Endothelial cell of umbilical vein (primary cell): ENCODE measurements at regions not wholly inside any gene's neighbourhood (a gene's known extent, or its start where the extent isn't known, plus 50 kb on each side); places are given as distances from the start of the nearest gene placed in this dataset.

Experiments
- BruUV-seq: library from RNA; stranded (reverse); fragments of 400-500 nt; replicated peaks from 2 replicates; lab custom pipeline; 2021; lab: Mats Ljungman, UMichigan
- CTCF ChIA-PET: fragments of 300-600, 350-600 bp; sonication (Branson Sonifier 250); formaldehyde crosslinking; loops from one replicate; lab custom pipeline; 2021; ENCODE audit warnings: antibody characterized with exemption, inconsistent platforms; lab: Charles Lee
- POLR2A ChIA-PET: fragments of 300-600, 350-600 bp; sonication (Branson Sonifier 250); formaldehyde crosslinking; loops from one replicate; lab custom pipeline; 2021; ENCODE audit warnings: antibody characterized with exemption, inconsistent platforms; lab: Charles Lee
- DNase-seq: peaks from one replicate; pipeline ENCODE4 v3.0.0-alpha.2; 2011; ENCODE audit warnings: low read depth, low spot score
- FAIRE-seq: peaks from 2 replicates; lab custom pipeline; 2011; peaks lifted over from hg19 to GRCh38; lab: Jason Lieb, UNC
- H2AFZ ChIP-seq: 2 replicates; pipeline ENCODE4 v1.6.0; 2012; ENCODE audit warnings: low read depth, low read length, control low read depth, inconsistent platforms
- H3K27ac ChIP-seq: 2 replicates; pipeline ENCODE4 v1.5.1; 2011; ENCODE audit warnings: low read depth, mild to moderate bottlenecking, control low read depth, low read length, moderate library complexity; ENCODE audit not compliant: insufficient read depth
- H3K27me3 ChIP-seq, 2 experiments: 2 replicates each; pipeline versions ENCODE4 v1.6.0 to v1.6.1; 2011; ENCODE audit warnings: low read length in 2 of 2, mixed read lengths in 1 of 2; ENCODE audit not compliant: control insufficient read depth in 2 of 2, insufficient read depth in 2 of 2
- H3K36me3 ChIP-seq, 2 experiments: 2 replicates in 1 of 2; 3 replicates in 1 of 2; pipeline ENCODE4 v1.5.1; 2011; ENCODE audit warnings: low read length in 2 of 2, mild to moderate bottlenecking in 1 of 2, moderate library complexity in 1 of 2; ENCODE audit not compliant: control insufficient read depth in 2 of 2, insufficient read depth in 2 of 2; ENCODE audit errors: extremely low read depth in 1 of 2
- H3K4me1 ChIP-seq: 3 replicates; pipeline ENCODE4 v1.5.1; 2011; ENCODE audit warnings: mild to moderate bottlenecking, low read length; ENCODE audit not compliant: control insufficient read depth, insufficient read depth; ENCODE audit errors: extremely low read depth
- H3K4me2 ChIP-seq: 2 replicates; pipeline ENCODE4 v1.6.1; 2011; ENCODE audit warnings: low read length, control low read depth, mixed read lengths; ENCODE audit not compliant: insufficient read depth
- H3K4me3 ChIP-seq, 3 experiments: fragments of 200-600 bp in 1 of 3; sonication (generic), shearing (Covaris generic) in 1 of 3; replicated peaks in 1 of 3; 2 replicates each; pipeline ENCODE4 v1.5.1; 2011 to 2016; ENCODE audit warnings: control low read depth in 3 of 3, low read length in 3 of 3, mild to moderate bottlenecking in 2 of 3, inconsistent platforms in 1 of 3, low read depth in 1 of 3, moderate library complexity in 1 of 3; ENCODE audit not compliant: insufficient read depth in 1 of 3
- H3K79me2 ChIP-seq: 2 replicates; pipeline ENCODE4 v1.6.0; 2012; ENCODE audit warnings: low read length, inconsistent platforms; ENCODE audit not compliant: control insufficient read depth, insufficient read depth
- H3K9ac ChIP-seq: replicated peaks from 2 replicates; pipeline ENCODE3; 2011; ENCODE audit warnings: low read length, control low read depth; ENCODE audit not compliant: insufficient read depth; ENCODE audit errors: extremely low read depth
- H3K9me1 ChIP-seq: replicated peaks from 3 replicates; pipeline ENCODE4 v1.6.0; 2011; ENCODE audit warnings: mild to moderate bottlenecking, low read length; ENCODE audit not compliant: control insufficient read depth, insufficient read depth; ENCODE audit errors: extremely low read depth
- H3K9me3 ChIP-seq: replicated peaks from 2 replicates; pipeline ENCODE4 v1.5.1; 2012; ENCODE audit warnings: low read length, inconsistent platforms; ENCODE audit not compliant: control insufficient read depth, insufficient read depth
- H4K20me1 ChIP-seq: replicated peaks from 2 replicates; pipeline ENCODE3; 2011; ENCODE audit warnings: mild to moderate bottlenecking, low read length; ENCODE audit not compliant: control insufficient read depth, insufficient read depth; ENCODE audit errors: extremely low read depth
- EZH2 ChIP-seq: IDR thresholded peaks from 2 replicates; pipeline ENCODE4 v1.6.1; 2012; ENCODE audit warnings: borderline replicate concordance, low read depth, mild to moderate bottlenecking, moderate library complexity, low read length, inconsistent platforms; ENCODE audit not compliant: severe bottlenecking
- FOS ChIP-seq: IDR thresholded peaks from 2 replicates; pipeline ENCODE4 v1.6.1; 2011; ENCODE audit warnings: mild to moderate bottlenecking, low read length, moderate library complexity, borderline replicate concordance; ENCODE audit not compliant: insufficient read depth
- GATA2 ChIP-seq: IDR thresholded peaks from 2 replicates; pipeline ENCODE4 v1.7.0; 2011; ENCODE audit warnings: low read depth, mild to moderate bottlenecking, moderate library complexity, mixed read lengths, low read length; ENCODE audit not compliant: insufficient read length, insufficient read depth
- JUN ChIP-seq: IDR thresholded peaks from 2 replicates; pipeline ENCODE4 v1.6.1; 2011; ENCODE audit warnings: borderline replicate concordance, low read depth; ENCODE audit not compliant: insufficient read length, insufficient read depth
- MAX ChIP-seq: IDR thresholded peaks from 2 replicates; pipeline ENCODE4 v1.6.1; 2011; ENCODE audit not compliant: insufficient read depth, insufficient read length
- MYC ChIP-seq: IDR thresholded peaks from one replicate; pipeline ENCODE4 v1.6.1; 2011; ENCODE audit warnings: mild to moderate bottlenecking, low read depth, low read length
- POLR2A ChIP-seq: IDR thresholded peaks from 2 replicates; pipeline ENCODE4 v1.6.1; 2012; ENCODE audit warnings: low read depth, mild to moderate bottlenecking, control low read depth, low read length
- POLR2AphosphoS5 ChIP-seq: IDR thresholded peaks from 2 replicates; pipeline ENCODE4 v1.6.1; 2012; ENCODE audit warnings: low read depth, mild to moderate bottlenecking, control low read depth, low read length, moderate library complexity; ENCODE audit not compliant: insufficient read depth
- dilution Hi-C: fragments of 300-500 bp; cut with MboI; formaldehyde crosslinking; loops from one replicate; pipeline ENCODE4 v1.15.0; 2019; ENCODE audit warnings: low sequenced_read_pairs; ENCODE audit not compliant: extremely low pct_ligation_motif_present
- intact Hi-C: fragments of 100-400 bp; cut with micrococcal nuclease; formaldehyde crosslinking; loops from one replicate; pipeline ENCODE4 v1.10.0; 2022

- Histone ChIP-seq H3K9me3 (no peaks in the 10 kb centered on the region), H3K9me1 (no peaks in the 10 kb centered on the region), H3K4me3 (no peak overlapping the region), H3K36me3 (no peaks in the 10 kb centered on the region), H3K9ac (no peak overlapping the region), H3K79me2 (no peaks in the 10 kb centered on the region), H3K27ac (no peak overlapping the region), H2AFZ (no peak overlapping the region), H4K20me1 (no peaks in the 10 kb centered on the region), H3K4me1 (no peaks in the 10 kb centered on the region), H3K4me2 (no peak overlapping the region), H3K27me3 (no peaks in the 10 kb centered on the region)
- POLR2A ChIA-PET = no interaction called here
- TF ChIP-seq JUN = no peak
- TF ChIP-seq MAX = no peak
- no peak for TF ChIP-seq EZH2
- no peak for TF ChIP-seq FOS
- TF ChIP-seq POLR2A = no peak
- no peak for TF ChIP-seq POLR2AphosphoS5
- BruUV-seq = no TSS peak
- dilution Hi-C loops = no loop called here
- DNase-seq (no peak), FAIRE-seq (no peak)
- CTCF ChIA-PET = no interaction called here
- intact Hi-C loops = no loop called here
Measured at GRCh38 chr22:49515475-49515874, 312.2 kb downstream of the BRD1 start.

- DNase-seq (no peak), FAIRE-seq (no peak)
- intact Hi-C loops (no loop called here), dilution Hi-C loops (no loop called here)
- Histone ChIP-seq H3K4me1 (no peaks in the 10 kb centered on the region), H3K9me3 (no peaks in the 10 kb centered on the region), H3K27ac (no peak overlapping the region), H3K4me2 (no peak overlapping the region), H3K9me1 (no peaks in the 10 kb centered on the region), H3K79me2 (no peaks in the 10 kb centered on the region), H2AFZ (no peak overlapping the region), H3K36me3 (no peaks in the 10 kb centered on the region), H4K20me1 (no peaks in the 10 kb centered on the region), H3K27me3 (no peaks in the 10 kb centered on the region), H3K9ac (no peak overlapping the region), H3K4me3 (no peak overlapping the region)
- ChIA-PET POLR2A (no interaction called here), CTCF (no interaction called here)
- TF ChIP-seq POLR2AphosphoS5 = no peak
- TF ChIP-seq GATA2 = no peak
- TF ChIP-seq POLR2A = no peak
- no peak for TF ChIP-seq MAX
- TF ChIP-seq EZH2 = no peak
- no peak for TF ChIP-seq MYC
- TF ChIP-seq FOS = no peak
- TF ChIP-seq JUN = no peak
- no TSS peak for BruUV-seq
Measured at GRCh38 chr22:49514641-49515040, 313.0 kb downstream of the BRD1 start.
